Nephron (organoid): ENCODE measurements at regions not wholly inside any gene's neighbourhood (a gene's known extent, or its start where the extent isn't known, plus 50 kb on each side); places are given as distances from the start of the nearest gene placed in this dataset.
A peak's percentile ranks its signal among the peaks of the same experiment; 100 is the strongest.
"Not testable (repeated sequence)": the region's sequence is repeated elsewhere in the genome, so short reads cannot be mapped to it uniquely, and the experiment has no call there.

Experiments used
- H3K27ac Mint-ChIP-seq, 3 experiments: 2 replicates each; pipeline ENCODE4 v1.8.0; 2020; ENCODE audit warnings: mixed read lengths in 3 of 3, mild to moderate bottlenecking in 2 of 3, moderate library complexity in 1 of 3
- H3K27me3 Mint-ChIP-seq: 2 replicates; pipeline ENCODE4 v1.8.0; 2021; ENCODE audit warnings: low read depth, mild to moderate bottlenecking, moderate library complexity, mixed read lengths
- H3K36me3 Mint-ChIP-seq: 2 replicates; pipeline ENCODE4 v1.8.0; 2020; ENCODE audit warnings: low read depth, mixed read lengths
- H3K4me1 Mint-ChIP-seq: 2 replicates; pipeline ENCODE4 v1.8.0; 2020; ENCODE audit warnings: mixed read lengths
- H3K4me3 Mint-ChIP-seq, 3 experiments: 2 replicates each; pipeline ENCODE4 v1.8.0; 2020; ENCODE audit warnings: mild to moderate bottlenecking in 3 of 3, mixed read lengths in 3 of 3, moderate library complexity in 2 of 3
- H3K9me3 Mint-ChIP-seq: 2 replicates; pipeline ENCODE4 v1.8.0; 2020; ENCODE audit warnings: mixed read lengths
- TF ChIP-seq, protein P1 (sequence below), 3 experiments: fragments of 200-600 bp; sonication (generic); IDR thresholded peaks; one replicate each; pipeline ENCODE4 v1.5.0; 2021; ENCODE audit warnings: antibody characterized with exemption in 3 of 3; ENCODE audit not compliant: unreplicated experiment in 3 of 3

GRCh38 chr20:24418731-24419130, 50.7 kb upstream of the SYNDIG1 start:
- H3K4me1 Mint-ChIP-seq, result peaks cover 6% of the 10 kb centered on the region
- H3K27me3 Mint-ChIP-seq, result peaks cover 12% of the 10 kb centered on the region
- H3K27ac Mint-ChIP-seq, result peak overlapping the region in 2 of 3 experiments; percentile 23 to 64
- H3K9me3 Mint-ChIP-seq, result peaks cover 27% of the 10 kb centered on the region
- H3K36me3 Mint-ChIP-seq, result peaks cover 4% of the 10 kb centered on the region
- TF ChIP-seq, protein P1, sequence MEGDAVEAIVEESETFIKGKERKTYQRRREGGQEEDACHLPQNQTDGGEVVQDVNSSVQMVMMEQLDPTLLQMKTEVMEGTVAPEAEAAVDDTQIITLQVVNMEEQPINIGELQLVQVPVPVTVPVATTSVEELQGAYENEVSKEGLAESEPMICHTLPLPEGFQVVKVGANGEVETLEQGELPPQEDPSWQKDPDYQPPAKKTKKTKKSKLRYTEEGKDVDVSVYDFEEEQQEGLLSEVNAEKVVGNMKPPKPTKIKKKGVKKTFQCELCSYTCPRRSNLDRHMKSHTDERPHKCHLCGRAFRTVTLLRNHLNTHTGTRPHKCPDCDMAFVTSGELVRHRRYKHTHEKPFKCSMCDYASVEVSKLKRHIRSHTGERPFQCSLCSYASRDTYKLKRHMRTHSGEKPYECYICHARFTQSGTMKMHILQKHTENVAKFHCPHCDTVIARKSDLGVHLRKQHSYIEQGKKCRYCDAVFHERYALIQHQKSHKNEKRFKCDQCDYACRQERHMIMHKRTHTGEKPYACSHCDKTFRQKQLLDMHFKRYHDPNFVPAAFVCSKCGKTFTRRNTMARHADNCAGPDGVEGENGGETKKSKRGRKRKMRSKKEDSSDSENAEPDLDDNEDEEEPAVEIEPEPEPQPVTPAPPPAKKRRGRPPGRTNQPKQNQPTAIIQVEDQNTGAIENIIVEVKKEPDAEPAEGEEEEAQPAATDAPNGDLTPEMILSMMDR (IDR thresholded peaks at IDR 0.05; ENCODE audit: unreplicated experiment in 3 of 3), result no peak
- H3K4me3 Mint-ChIP-seq, result no peak overlapping the region

DNA sequence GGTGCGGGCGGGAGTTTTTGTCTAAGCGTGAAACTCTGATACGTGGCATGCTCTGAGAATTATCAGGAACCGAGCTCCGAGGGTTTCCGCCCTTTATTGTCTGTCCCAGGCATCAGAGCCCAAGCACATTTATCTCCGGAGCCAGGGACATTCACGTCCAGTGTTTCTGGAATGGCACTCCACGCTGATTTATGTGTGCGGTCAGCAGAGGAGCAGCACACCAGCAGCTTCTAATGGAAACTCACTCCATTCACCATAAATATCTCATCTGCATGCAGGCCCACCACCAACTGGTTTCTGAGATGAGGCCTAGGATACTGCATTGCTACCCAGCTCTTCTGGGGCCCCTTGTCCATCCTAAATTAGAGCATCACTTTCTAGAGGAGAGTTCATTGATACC, 51.9 kb upstream of the SYNDIG1 start:
- H3K4me1 Mint-ChIP-seq, result peaks cover 6% of the 10 kb centered on the region
- peaks cover 27% of the 10 kb centered on the region for H3K9me3 Mint-ChIP-seq
- H3K36me3 Mint-ChIP-seq, result peaks cover 4% of the 10 kb centered on the region
- H3K27me3 Mint-ChIP-seq, result peaks cover 12% of the 10 kb centered on the region
- no peak overlapping the region for H3K27ac Mint-ChIP-seq
- TF ChIP-seq, protein P1 (IDR thresholded peaks at IDR 0.05; ENCODE audit: unreplicated experiment in 3 of 3), result no peak
- H3K4me3 Mint-ChIP-seq, result no peak overlapping the region

DNA sequence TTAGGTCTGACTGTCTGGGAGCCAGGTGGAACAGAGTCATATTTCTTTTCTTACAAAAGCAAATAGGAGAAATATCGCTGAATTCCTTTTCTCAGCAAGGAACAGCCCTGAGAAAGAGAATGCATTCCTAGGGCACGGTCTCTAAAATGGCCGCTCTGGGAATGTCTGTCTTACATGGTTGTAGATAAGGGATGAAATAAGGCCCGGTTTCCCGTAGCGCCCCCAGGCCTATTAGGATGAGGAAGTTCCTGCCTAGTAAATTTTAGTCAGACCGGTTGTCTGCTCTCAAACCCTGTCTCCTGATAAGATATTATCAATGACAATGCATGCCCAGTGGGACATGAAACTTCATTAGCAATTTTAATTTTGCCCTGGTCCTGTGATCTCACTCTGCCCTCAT, 54.0 kb upstream of the SYNDIG1 start:
- H3K36me3 Mint-ChIP-seq, H3K4me3 Mint-ChIP-seq, H3K27ac Mint-ChIP-seq: not testable (repeated sequence)
- Mint-ChIP-seq H3K4me1 (peaks cover 14% of the 10 kb centered on the region), H3K9me3 (peaks cover 27% of the 10 kb centered on the region), H3K27me3 (peaks cover 17% of the 10 kb centered on the region)

- H3K27ac Mint-ChIP-seq, result no peak overlapping the region
- H3K4me3 Mint-ChIP-seq, result no peak overlapping the region
- H3K4me1 Mint-ChIP-seq, result peaks cover 32% of the 10 kb centered on the region
Measured at GRCh38 chr20:24411834-24412216, 57.6 kb upstream of the SYNDIG1 start.

GRCh38 chr20:24411003-24411833, 58.2 kb upstream of the SYNDIG1 start:
- Mint-ChIP-seq H3K4me3 (no peak overlapping the region), H3K27me3 (peaks cover 27% of the 10 kb centered on the region), H3K27ac (peak overlapping the region in 1 of 3 experiments; percentile 43), H3K36me3 (no peaks in the 10 kb centered on the region), H3K4me1 (peaks cover 36% of the 10 kb centered on the region), H3K9me3 (peaks cover 16% of the 10 kb centered on the region)
- TF ChIP-seq, protein P1 (IDR thresholded peaks at IDR 0.05; ENCODE audit: unreplicated experiment in 3 of 3), result no peak

More at GRCh38 chr20:24411834-24412216, 57.6 kb upstream of the SYNDIG1 start:
- Mint-ChIP-seq H3K9me3 (peaks cover 22% of the 10 kb centered on the region), H3K36me3 (peaks cover 2% of the 10 kb centered on the region), H3K27me3 (peaks cover 27% of the 10 kb centered on the region)
- TF ChIP-seq, protein P1 (IDR thresholded peaks at IDR 0.05; ENCODE audit: unreplicated experiment in 3 of 3), result no peak

- Mint-ChIP-seq H3K27ac (peak overlapping the region; percentile 6 to 42 (median 9)), H3K4me3 (no peak overlapping the region), H3K36me3 (no peaks in the 10 kb centered on the region), H3K4me1 (peaks cover 36% of the 10 kb centered on the region), H3K9me3 (no peaks in the 10 kb centered on the region), H3K27me3 (peaks cover 39% of the 10 kb centered on the region)
- TF ChIP-seq, protein P1 (IDR thresholded peaks at IDR 0.05; ENCODE audit: unreplicated experiment in 3 of 3), result no peak
Measured at GRCh38 chr20:24407151-24407550, 62.3 kb upstream of the SYNDIG1 start.
